Body of pancreas (tissue), 4 donors: ENCODE measurements at regions not wholly inside any gene's neighbourhood (a gene's known extent, or its start where the extent isn't known, plus 50 kb on each side); places are given as distances from the start of the nearest gene placed in this dataset.

Experiments used
- ATAC-seq: fragments of 150-250 bp; one replicate; pipeline ENCODE4 v1.9.1; 2016
- DNase-seq, 4 donors: peaks; one replicate each; pipeline ENCODE4 v3.0.0-alpha.2; 2019
- H3K27ac ChIP-seq, 4 donors: fragments of 200-600 bp; sonication (generic); 1 replicate in 3 of 4; 2 replicates in 1 of 4; pipeline versions ENCODE4 v1.5.1 to v1.6.1; 2016 to 2019; ENCODE audit warnings: mild to moderate bottlenecking in 1 of 4, mixed read lengths in 1 of 4, moderate library complexity in 1 of 4
- H3K27me3 ChIP-seq, 2 donors: fragments of 200-600 bp; sonication (generic); one replicate each; pipeline ENCODE4 v1.6.0; 2016; ENCODE audit warnings: mild to moderate bottlenecking in 1 of 2
- H3K36me3 ChIP-seq, 2 donors: fragments of 200-600 bp; sonication (generic); replicated peaks in 1 of 2; 2 replicates each; pipeline ENCODE4 v1.5.1; 2016; ENCODE audit warnings: low read depth in 2 of 2; ENCODE audit not compliant: insufficient read depth in 1 of 2
- H3K4me1 ChIP-seq: fragments of 200-600 bp; sonication (generic); one replicate; pipeline ENCODE4 v1.6.0; 2016
- H3K4me3 ChIP-seq, 2 donors: fragments of 200-600 bp; sonication (generic); 1 replicate in 1 of 2; 2 replicates in 1 of 2; pipeline ENCODE4 v1.5.1; 2016 to 2019
- H3K9me3 ChIP-seq, 3 donors: fragments of 200-600 bp; sonication (generic); 1 replicate in 2 of 3; 2 replicates in 1 of 3; pipeline ENCODE4 v1.5.1; 2016
- POLR2A ChIP-seq, 3 donors: fragments of 450-650 bp; IDR thresholded peaks; one replicate each; pipeline ENCODE4 v1.6.1; 2016; ENCODE audit warnings: antibody characterized with exemption in 3 of 3, mild to moderate bottlenecking in 2 of 3
- WGBS, 2 donors: methylation state at CpG; one replicate each; pipeline ENCODE4 v1.1.5; 2017; 5-methylcytosine and 5-hydroxymethylcytosine counted together
- intact Hi-C: fragments of 100-400 bp; cut with DNase I; formaldehyde crosslinking; loops from one replicate; pipeline ENCODE4 v1.15.1; 2023
- TF ChIP-seq, protein P1 (sequence below), 7 experiments: fragments of 450-650 bp in 4 of 7; fragments of 200-600 bp in 3 of 7; sonication (generic) in 3 of 7; IDR thresholded peaks; one replicate each; pipeline ENCODE4 v1.5.1; 2016 to 2019; ENCODE audit warnings: antibody characterized with exemption in 7 of 7

DNA sequence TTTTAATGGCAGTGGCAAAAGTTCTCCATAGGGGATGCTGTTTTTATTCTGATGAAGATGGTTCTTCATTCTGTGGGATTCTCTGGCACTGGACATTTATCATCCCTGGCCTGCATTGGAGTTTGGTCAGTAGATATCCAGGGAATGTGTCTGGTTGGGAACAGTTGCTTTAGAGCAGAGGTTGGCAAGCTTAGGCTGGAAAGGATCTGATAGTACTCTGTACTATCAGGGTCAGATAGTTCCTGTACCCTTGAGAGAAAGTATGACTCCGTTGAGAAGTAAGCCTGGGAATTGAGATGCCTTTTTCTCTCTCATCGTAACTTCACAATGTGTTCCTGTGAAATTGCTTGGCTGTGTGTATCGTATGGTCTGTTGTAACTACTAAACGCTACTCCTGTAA is 244.1 kb downstream of the POLR1F start:
- no peaks in the 10 kb centered on the region for H3K36me3 ChIP-seq
- no peak overlapping the region for H3K27ac ChIP-seq
- no peak overlapping the region for H3K4me3 ChIP-seq
- TF ChIP-seq, protein P1, sequence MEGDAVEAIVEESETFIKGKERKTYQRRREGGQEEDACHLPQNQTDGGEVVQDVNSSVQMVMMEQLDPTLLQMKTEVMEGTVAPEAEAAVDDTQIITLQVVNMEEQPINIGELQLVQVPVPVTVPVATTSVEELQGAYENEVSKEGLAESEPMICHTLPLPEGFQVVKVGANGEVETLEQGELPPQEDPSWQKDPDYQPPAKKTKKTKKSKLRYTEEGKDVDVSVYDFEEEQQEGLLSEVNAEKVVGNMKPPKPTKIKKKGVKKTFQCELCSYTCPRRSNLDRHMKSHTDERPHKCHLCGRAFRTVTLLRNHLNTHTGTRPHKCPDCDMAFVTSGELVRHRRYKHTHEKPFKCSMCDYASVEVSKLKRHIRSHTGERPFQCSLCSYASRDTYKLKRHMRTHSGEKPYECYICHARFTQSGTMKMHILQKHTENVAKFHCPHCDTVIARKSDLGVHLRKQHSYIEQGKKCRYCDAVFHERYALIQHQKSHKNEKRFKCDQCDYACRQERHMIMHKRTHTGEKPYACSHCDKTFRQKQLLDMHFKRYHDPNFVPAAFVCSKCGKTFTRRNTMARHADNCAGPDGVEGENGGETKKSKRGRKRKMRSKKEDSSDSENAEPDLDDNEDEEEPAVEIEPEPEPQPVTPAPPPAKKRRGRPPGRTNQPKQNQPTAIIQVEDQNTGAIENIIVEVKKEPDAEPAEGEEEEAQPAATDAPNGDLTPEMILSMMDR (IDR thresholded peaks at IDR 0.05) = no peak
- no peak for TF ChIP-seq POLR2A (IDR thresholded peaks at IDR 0.05)
- no peaks in the 10 kb centered on the region for H3K27me3 ChIP-seq
- DNase-seq (no peak), ATAC-seq (no peak)
- no peaks in the 10 kb centered on the region for H3K4me1 ChIP-seq
- 80 to 82% methylated on average over 4 of the region's 4 CpGs for WGBS, 2 donors
- no peaks in the 10 kb centered on the region for H3K9me3 ChIP-seq
- intact Hi-C loops = no loop called here

DNA sequence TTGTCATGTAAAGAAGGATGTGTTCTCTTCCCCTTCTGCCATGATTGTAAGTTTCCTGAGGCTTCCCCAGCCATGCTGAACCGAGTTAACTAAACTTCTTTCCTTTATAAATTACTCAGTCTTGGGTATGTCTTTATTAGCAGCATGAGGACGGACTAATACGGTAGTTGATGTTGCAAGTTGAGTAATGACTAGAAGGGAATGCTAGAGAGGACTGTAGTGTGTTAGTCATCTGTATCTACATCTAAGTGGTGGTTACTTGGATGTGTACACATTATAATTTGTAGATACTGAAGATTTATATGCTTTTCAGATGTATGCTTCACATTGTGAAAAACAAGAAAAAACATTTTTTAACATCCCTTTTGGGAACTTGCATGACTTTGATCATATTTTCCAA is 244.6 kb downstream of the POLR1F start:
- DNase-seq (no peak), ATAC-seq (no peak)
- intact Hi-C loops = no loop called here
- no peaks in the 10 kb centered on the region for H3K27me3 ChIP-seq
- H3K4me3 ChIP-seq = no peak overlapping the region
- TF ChIP-seq POLR2A (IDR thresholded peaks at IDR 0.05) = no peak
- TF ChIP-seq, protein P1 (IDR thresholded peaks at IDR 0.05) = no peak
- WGBS, 2 donors = 43 to 57% methylated on average over 3 of the region's 3 CpGs
- no peaks in the 10 kb centered on the region for H3K36me3 ChIP-seq
- H3K9me3 ChIP-seq = no peaks in the 10 kb centered on the region
- H3K4me1 ChIP-seq = no peaks in the 10 kb centered on the region
- no peak overlapping the region for H3K27ac ChIP-seq

DNA sequence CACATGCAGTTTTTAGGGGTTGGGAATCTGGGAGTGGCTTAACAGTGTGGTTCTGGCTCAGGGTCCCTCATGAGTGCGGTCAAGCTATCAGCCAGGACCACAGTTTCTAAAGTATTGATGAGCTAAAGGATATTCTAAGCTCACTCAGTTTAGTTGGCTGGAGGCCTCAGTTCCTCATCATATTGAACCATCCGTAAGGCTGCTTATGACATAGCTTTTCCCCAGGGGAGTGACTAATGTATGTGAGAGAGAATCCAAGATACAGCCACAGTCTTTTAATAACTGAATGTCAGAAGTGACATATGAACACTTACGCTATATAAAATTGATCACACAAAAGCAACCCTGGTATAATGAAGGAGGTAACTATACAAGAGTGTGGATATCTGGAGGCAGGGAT is 245.3 kb downstream of the POLR1F start:
- H3K27ac ChIP-seq = no peak overlapping the region
- no peaks in the 10 kb centered on the region for H3K9me3 ChIP-seq
- no peaks in the 10 kb centered on the region for H3K4me1 ChIP-seq
- no peak for DNase-seq
- no peak for ATAC-seq
- no peaks in the 10 kb centered on the region for H3K27me3 ChIP-seq
- no peaks in the 10 kb centered on the region for H3K36me3 ChIP-seq
- intact Hi-C loops = no loop called here
- H3K4me3 ChIP-seq = no peak overlapping the region
- TF ChIP-seq, protein P1 (IDR thresholded peaks at IDR 0.05) = no peak
- 82 to 86% methylated on average over 3 of the region's 3 CpGs for WGBS, 2 donors

DNA sequence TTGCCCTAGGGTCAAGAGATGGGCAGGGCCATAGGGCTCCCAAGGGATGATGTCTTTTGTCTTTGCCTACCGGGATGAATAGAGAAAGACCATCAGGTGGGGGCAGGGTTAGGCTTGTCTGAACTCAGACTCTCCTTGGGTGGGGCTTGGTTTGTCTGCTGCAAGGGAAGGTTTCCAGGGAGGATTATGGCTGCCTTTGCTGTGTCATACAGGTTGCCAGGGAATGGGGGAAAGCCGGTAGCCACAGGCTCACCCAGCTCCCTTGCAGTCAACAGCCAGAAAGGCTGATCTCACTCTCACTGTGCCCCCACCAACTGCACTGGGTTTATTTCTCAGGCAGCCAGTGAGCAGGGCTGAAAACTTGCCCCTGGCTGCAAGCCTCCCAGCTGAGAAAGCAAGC is 253.2 kb downstream of the POLR1F start:
- Histone ChIP-seq H3K9me3 (no peaks in the 10 kb centered on the region), H3K4me3 (no peak overlapping the region), H3K27ac (no peak overlapping the region), H3K27me3 (no peaks in the 10 kb centered on the region), H3K4me1 (no peaks in the 10 kb centered on the region), H3K36me3 (no peaks in the 10 kb centered on the region)
- ATAC-seq (no peak), DNase-seq (no peak)
- WGBS, 2 donors = 0 to 32% methylated on average over 1 to 2 of the region's 2 CpGs
- intact Hi-C loops = no loop called here
- TF ChIP-seq POLR2A (IDR thresholded peaks at IDR 0.05) = no peak
- TF ChIP-seq, protein P1 (IDR thresholded peaks at IDR 0.05) = no peak

DNA sequence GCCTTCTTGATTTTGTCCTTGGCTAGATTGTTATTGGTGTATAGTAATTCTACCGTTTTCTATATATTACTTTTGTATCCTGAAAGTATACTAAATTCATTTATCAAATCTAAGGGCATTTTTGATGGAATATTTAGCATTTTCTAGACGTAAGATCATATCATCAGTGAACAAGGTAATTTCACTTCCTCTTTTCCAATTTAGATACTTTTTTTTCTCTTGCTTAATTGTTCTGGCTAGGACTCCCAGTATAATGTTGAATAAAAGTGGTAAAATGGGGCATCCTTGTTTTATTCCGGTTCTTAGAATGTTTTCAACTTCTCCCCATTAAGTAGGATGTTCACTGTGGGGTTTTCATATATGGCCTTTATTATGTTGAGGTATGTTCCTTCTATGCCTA is 260.7 kb downstream of the POLR1F start:
- Histone ChIP-seq H3K9me3 (no peaks in the 10 kb centered on the region), H3K4me3 (no peak overlapping the region), H3K4me1 (no peaks in the 10 kb centered on the region), H3K27ac (no peak overlapping the region), H3K27me3 (no peaks in the 10 kb centered on the region), H3K36me3 (no peaks in the 10 kb centered on the region)
- DNase-seq (no peak), ATAC-seq (no peak)
- intact Hi-C loops = no loop called here
- TF ChIP-seq, protein P1 (IDR thresholded peaks at IDR 0.05) = no peak
- no peak for TF ChIP-seq POLR2A (IDR thresholded peaks at IDR 0.05)
- 61 to 64% methylated on average over 3 of the region's 3 CpGs for WGBS, 2 donors
